Neutrophil (primary cell): ENCODE measurements at regions not wholly inside any gene's neighbourhood (a gene's known extent, or its start where the extent isn't known, plus 50 kb on each side); places are given as distances from the start of the nearest gene placed in this dataset.
"Not testable (repeated sequence)": the region's sequence is repeated elsewhere in the genome, so short reads cannot be mapped to it uniquely, and the experiment has no call there.

ENCODE experiments used
- H3K27ac ChIP-seq: fragments of 200-600 bp; sonication (generic); 2 replicates; pipeline ENCODE4 v1.5.1; 2016; ENCODE audit warnings: mild to moderate bottlenecking, moderate library complexity
- H3K27me3 ChIP-seq: fragments of 200-600 bp; sonication (generic); 2 replicates; pipeline ENCODE4 v1.6.0; 2016; ENCODE audit warnings: mild to moderate bottlenecking
- H3K36me3 ChIP-seq: fragments of 200-600 bp; sonication (generic); 2 replicates; pipeline ENCODE4 v1.5.1; 2017
- H3K4me1 ChIP-seq, 2 experiments: fragments of 200-600 bp in 1 of 2; sonication (generic) in 1 of 2; 1 replicate in 1 of 2; 2 replicates in 1 of 2; pipeline versions ENCODE4 v1.5.1 to v1.6.1; 2013 to 2016; ENCODE audit warnings: low read depth in 1 of 2, low read length in 1 of 2, mild to moderate bottlenecking in 1 of 2, moderate library complexity in 1 of 2; ENCODE audit not compliant: control insufficient read depth in 1 of 2, insufficient read depth in 1 of 2
- H3K4me3 ChIP-seq, 2 experiments: fragments of 200-600 bp in 1 of 2; sonication (generic) in 1 of 2; 1 replicate in 1 of 2; 2 replicates in 1 of 2; pipeline ENCODE4 v1.5.1; 2013 to 2016; ENCODE audit warnings: low read depth in 1 of 2, low read length in 1 of 2, mild to moderate bottlenecking in 1 of 2, moderate library complexity in 1 of 2
- H3K9me3 ChIP-seq: fragments of 200-600 bp; sonication (generic); 2 replicates; pipeline ENCODE4 v1.5.1; 2016
- CTCF ChIP-seq: fragments of 200-600 bp; sonication (generic); IDR thresholded peaks from 2 replicates; pipeline ENCODE4 v1.5.1; 2016; ENCODE audit warnings: antibody characterized with exemption

GRCh38 chr2:199197448-199197847, 260.3 kb downstream of the SATB2 start:
- Histone ChIP-seq H3K4me1 (no peaks in the 10 kb centered on the region), H3K36me3 (no peaks in the 10 kb centered on the region), H3K9me3 (no peaks in the 10 kb centered on the region), H3K27ac (no peak overlapping the region), H3K4me3 (no peak overlapping the region), H3K27me3 (no peaks in the 10 kb centered on the region)
- no peak for TF ChIP-seq CTCF

GRCh38 chr2:199196686-199197085, 261.1 kb downstream of the SATB2 start:
- Histone ChIP-seq H3K9me3 (no peaks in the 10 kb centered on the region), H3K27me3 (no peaks in the 10 kb centered on the region), H3K27ac (no peak overlapping the region), H3K4me1 (no peaks in the 10 kb centered on the region), H3K4me3 (no peak overlapping the region), H3K36me3 (no peaks in the 10 kb centered on the region)
- no peak for TF ChIP-seq CTCF

- Histone ChIP-seq H3K4me3 (no peak overlapping the region), H3K4me1 (no peaks in the 10 kb centered on the region), H3K27ac (no peak overlapping the region), H3K27me3 (no peaks in the 10 kb centered on the region), H3K36me3 (no peaks in the 10 kb centered on the region), H3K9me3 (no peaks in the 10 kb centered on the region)
- no peak for TF ChIP-seq CTCF
Observed at GRCh38 chr2:199195927-199196502, 261.7 kb downstream of the SATB2 start.

- no peak overlapping the region for H3K27ac ChIP-seq
- no peak for TF ChIP-seq CTCF
- H3K9me3 ChIP-seq, result no peaks in the 10 kb centered on the region
- H3K36me3 ChIP-seq, result no peaks in the 10 kb centered on the region
- no peaks in the 10 kb centered on the region for H3K4me1 ChIP-seq
- no peak overlapping the region for H3K4me3 ChIP-seq
- no peaks in the 10 kb centered on the region for H3K27me3 ChIP-seq
Observed at GRCh38 chr2:199191461-199191860, 266.3 kb downstream of the SATB2 start.

GRCh38 chr2:199189229-199189628, 268.5 kb downstream of the SATB2 start:
- no peaks in the 10 kb centered on the region for H3K36me3 ChIP-seq
- no peaks in the 10 kb centered on the region for H3K27me3 ChIP-seq
- H3K4me3 ChIP-seq, result no peak overlapping the region
- H3K9me3 ChIP-seq, result no peaks in the 10 kb centered on the region
- no peak for TF ChIP-seq CTCF
- H3K27ac ChIP-seq, result no peak overlapping the region
- no peaks in the 10 kb centered on the region for H3K4me1 ChIP-seq

- H3K27me3 ChIP-seq, result no peaks in the 10 kb centered on the region
- no peaks in the 10 kb centered on the region for H3K4me1 ChIP-seq
- H3K27ac ChIP-seq, result no peak overlapping the region
- H3K4me3 ChIP-seq, result no peak overlapping the region
- no peaks in the 10 kb centered on the region for H3K9me3 ChIP-seq
- H3K36me3 ChIP-seq, result no peaks in the 10 kb centered on the region
- no peak for TF ChIP-seq CTCF
Observed at GRCh38 chr2:199186301-199186751, 271.4 kb downstream of the SATB2 start.

- not testable (repeated sequence) for H3K9me3 ChIP-seq, H3K27me3 ChIP-seq, H3K4me1 ChIP-seq, H3K36me3 ChIP-seq, H3K27ac ChIP-seq, H3K4me3 ChIP-seq
Observed at GRCh38 chr2:199185174-199185573, 272.6 kb downstream of the SATB2 start.
